Lower lobe of right lung (tissue), 2 donors: ENCODE measurements at regions not wholly inside any gene's neighbourhood (a gene's known extent, or its start where the extent isn't known, plus 50 kb on each side); places are given as distances from the start of the nearest gene placed in this dataset.

Experiments used
- ATAC-seq, 2 donors: fragments of 200-7000 bp; cut with Tn5 transposase; one replicate each; pipeline ENCODE4 v1.9.1; 2020 to 2022; ENCODE audit warnings: mild to moderate bottlenecking in 2 of 2, moderate library complexity in 2 of 2
- DNase-seq: peaks from one replicate; pipeline ENCODE4 v3.0.0-alpha.2; 2020
- H3K27ac ChIP-seq: fragments of 200-600 bp; one replicate; pipeline ENCODE4 v1.8.0; 2022
- H3K27me3 ChIP-seq: fragments of 200-600 bp; one replicate; pipeline ENCODE4 v1.8.0; 2022; ENCODE audit warnings: low read depth
- H3K36me3 ChIP-seq: fragments of 200-600 bp; one replicate; pipeline ENCODE4 v1.8.0; 2022; ENCODE audit warnings: mild to moderate bottlenecking
- H3K4me1 ChIP-seq: fragments of 200-600 bp; one replicate; pipeline ENCODE4 v1.8.0; 2022
- H3K4me3 ChIP-seq: fragments of 200-600 bp; one replicate; pipeline ENCODE4 v1.8.0; 2022; ENCODE audit warnings: mild to moderate bottlenecking
- H3K9me3 ChIP-seq: fragments of 200-600 bp; one replicate; pipeline ENCODE4 v1.8.0; 2022
- CTCF ChIP-seq: fragments of 200-600 bp; IDR thresholded peaks from one replicate; pipeline ENCODE4 v1.8.0; 2022; ENCODE audit warnings: antibody characterized with exemption, mild to moderate bottlenecking
- intact Hi-C: fragments of 100-400 bp; cut with DNase I; formaldehyde crosslinking; loops from one replicate; pipeline ENCODE4 v1.11.0; 2022
- donor health status: DM: no; HTN: yes; CAD: no; lungs with severe emphysema.

- intact Hi-C loops = no loop called here
- DNase-seq (no peak), ATAC-seq (no peak)
- Histone ChIP-seq H3K36me3 (no peaks in the 10 kb centered on the region), H3K4me3 (no peak overlapping the region), H3K27ac (no peak overlapping the region), H3K4me1 (no peaks in the 10 kb centered on the region), H3K9me3 (no peaks in the 10 kb centered on the region), H3K27me3 (no peaks in the 10 kb centered on the region)
- no peak for TF ChIP-seq CTCF
These were observed 323.6 kb downstream of the NFIB start for GRCh38 chr9:13990331-13990730.

- Histone ChIP-seq H3K4me1 (no peaks in the 10 kb centered on the region), H3K27ac (no peak overlapping the region), H3K4me3 (no peak overlapping the region), H3K36me3 (no peaks in the 10 kb centered on the region), H3K9me3 (no peaks in the 10 kb centered on the region), H3K27me3 (no peaks in the 10 kb centered on the region)
- ATAC-seq (no peak), DNase-seq (no peak)
- intact Hi-C loops = no loop called here
- no peak for TF ChIP-seq CTCF
These were observed 325.0 kb downstream of the NFIB start for GRCh38 chr9:13988944-13989343.

- H3K9me3 ChIP-seq = no peaks in the 10 kb centered on the region
- H3K27me3 ChIP-seq = no peaks in the 10 kb centered on the region
- H3K4me1 ChIP-seq = no peaks in the 10 kb centered on the region
- H3K36me3 ChIP-seq = no peaks in the 10 kb centered on the region
- DNase-seq = no peak
- intact Hi-C loops = no loop called here
- H3K27ac ChIP-seq = no peak overlapping the region
- no peak overlapping the region for H3K4me3 ChIP-seq
- no peak for TF ChIP-seq CTCF
- no peak for ATAC-seq
These were observed 330.3 kb downstream of the NFIB start for GRCh38 chr9:13983607-13984006.

- Histone ChIP-seq H3K4me3 (no peak overlapping the region), H3K9me3 (no peaks in the 10 kb centered on the region), H3K27me3 (no peaks in the 10 kb centered on the region), H3K36me3 (no peaks in the 10 kb centered on the region), H3K4me1 (no peaks in the 10 kb centered on the region), H3K27ac (no peak overlapping the region)
- no peak for TF ChIP-seq CTCF
- ATAC-seq (no peak), DNase-seq (no peak)
- intact Hi-C loops = no loop called here
These were observed 334.0 kb downstream of the NFIB start for GRCh38 chr9:13979941-13980318.

GRCh38 chr9:13975611-13976290, 338.2 kb downstream of the NFIB start:
- no peak overlapping the region for H3K4me3 ChIP-seq
- H3K27ac ChIP-seq = no peak overlapping the region
- no peaks in the 10 kb centered on the region for H3K4me1 ChIP-seq
- no peak for ATAC-seq
- intact Hi-C loops = no loop called here
- DNase-seq = no peak
- no peaks in the 10 kb centered on the region for H3K36me3 ChIP-seq
- no peaks in the 10 kb centered on the region for H3K9me3 ChIP-seq
- no peak for TF ChIP-seq CTCF
- no peaks in the 10 kb centered on the region for H3K27me3 ChIP-seq
